ENCODE measurements at regions not wholly inside any gene's neighbourhood (a gene's known extent, or its start where the extent isn't known, plus 50 kb on each side); places are given as distances from the start of the nearest gene placed in this dataset.

GRCh38 chr15:69613988-69614387 lies 161.4 kb downstream of the RPLP1 start:
- TF ChIP-seq CTCF (IDR thresholded peaks at IDR 0.05; ENCODE audit: low read length) (no peak), EZH2 (IDR thresholded peaks at IDR 0.05; ENCODE audit: borderline replicate concordance, low read length) (no peak)
